ENCODE measurements at regions not wholly inside any gene's neighbourhood (a gene's known extent, or its start where the extent isn't known, plus 50 kb on each side); places are given as distances from the start of the nearest gene placed in this dataset.

GRCh38 chr4:132592850-132593249, 556.2 kb upstream of the PCDH10 start:
- no peak for TF ChIP-seq ZNF274 (IDR thresholded peaks at IDR 0.05; ENCODE audit: low read depth, low read length)
- TF ChIP-seq RAD21 (IDR thresholded peaks at IDR 0.05; ENCODE audit: low read depth) = no peak
- TF ChIP-seq POLR2A (IDR thresholded peaks at IDR 0.05; ENCODE audit: borderline replicate concordance, extremely low read depth, insufficient read depth, insufficient read length) = no peak
- no peak for TF ChIP-seq EGR1 (IDR thresholded peaks at IDR 0.05; ENCODE audit: low read depth)
- no peak for TF ChIP-seq EZH2 (IDR thresholded peaks at IDR 0.05)
